A549 (cell line): ENCODE measurements at regions not wholly inside any gene's neighbourhood (a gene's known extent, or its start where the extent isn't known, plus 50 kb on each side); places are given as distances from the start of the nearest gene placed in this dataset.

Experiments used
- CHD4 ChIP-seq: fragments of 200-600 bp; sonication (generic); IDR thresholded peaks from 2 replicates; pipeline ENCODE4 v1.6.1; 2016; ENCODE audit warnings: antibody characterized with exemption, mild to moderate bottlenecking, borderline replicate concordance
- CTCF ChIP-seq: fragments of >200 bp; sonication (Bioruptor Twin); formaldehyde crosslinking; IDR thresholded peaks from 3 replicates; pipeline ENCODE4 v1.5.1; 2016
- NR3C1 ChIP-seq: fragments of >200 bp; sonication (Bioruptor Twin); formaldehyde crosslinking; IDR thresholded peaks from 3 replicates; pipeline ENCODE4 v1.6.1; 2017
- POLR2A ChIP-seq: IDR thresholded peaks from 2 replicates; pipeline ENCODE4 v1.6.1; 2012; ENCODE audit warnings: mild to moderate bottlenecking, low read length
- REST ChIP-seq: fragments of 200-600 bp; sonication (generic); IDR thresholded peaks from 2 replicates; pipeline ENCODE4 v1.6.1; 2016; ENCODE audit warnings: antibody characterized with exemption, mild to moderate bottlenecking, moderate library complexity
- RFX5 ChIP-seq: fragments of 450-650 bp; IDR thresholded peaks from 2 replicates; pipeline ENCODE4 v1.7.1; 2014; ENCODE audit warnings: antibody characterized with exemption, mild to moderate bottlenecking, moderate library complexity

- no peak for TF ChIP-seq CTCF
- no peak for TF ChIP-seq CHD4
- TF ChIP-seq REST = no peak
- TF ChIP-seq POLR2A = no peak
- no peak for TF ChIP-seq NR3C1
- no peak for TF ChIP-seq RFX5
Measured at GRCh38 chr5:10842823-10843222, 81.8 kb upstream of the DAP start.
